ENCODE measurements at regions not wholly inside any gene's neighbourhood (a gene's known extent, or its start where the extent isn't known, plus 50 kb on each side); places are given as distances from the start of the nearest gene placed in this dataset.

GRCh38 chr13:84230568-84230967 lies 348.3 kb upstream of the SLITRK1 start (continued):
- TF ChIP-seq CTCF (conservative IDR thresholded peaks at IDR 0.05; ENCODE audit: low read depth in 2 of 2) (no peak), EZH2phosphoT487 (IDR thresholded peaks at IDR 0.05; ENCODE audit: unreplicated experiment) (no peak), REST (IDR thresholded peaks at IDR 0.05; ENCODE audit: unreplicated experiment) (no peak), ZNF114 (CRISPR knock-in tag; IDR thresholded peaks at IDR 0.05) (no peak), EZH2 (IDR thresholded peaks at IDR 0.05; ENCODE audit: low read depth, unreplicated experiment) (no peak)

GRCh38 chr13:84211048-84211447 lies 328.8 kb upstream of the SLITRK1 start:
- Histone ChIP-seq H2AFZ (peak overlapping the region; percentile 64; the same call in 1 of the 2 replicates), H3K27ac (ENCODE audit: low read depth) (no peak overlapping the region), H3K79me2 (replicated peaks; ENCODE audit: insufficient read depth) (no peaks in the 10 kb centered on the region), H3K9me2 (ENCODE audit: insufficient read depth) (no peaks in the 10 kb centered on the region; the same call in 1 of the 2 replicates), H4K20me1 (replicated peaks; ENCODE audit: insufficient read depth) (no peaks in the 10 kb centered on the region), H3F3A (replicated peaks; ENCODE audit: low read depth) (no peaks in the 10 kb centered on the region), H3K4me2 (no peak overlapping the region), H3K4me1 (ENCODE audit: insufficient read depth) (peaks cover 10% of the 10 kb centered on the region), H3K36me3 (ENCODE audit: insufficient read depth) (0 out of 2 replicates have a peak, but pooled peaks cover 3% of the 10 kb centered on the region), H3K4me3 (no peak overlapping the region), H3K27me3 (ENCODE audit: insufficient read depth) (no peaks in the 10 kb centered on the region)
- Mint-ChIP-seq H3K27ac (no peak overlapping the region), H3K4me3 (no peak overlapping the region), H3K27me3 (ENCODE audit: insufficient read depth, low read depth, poor library complexity) (no peaks in the 10 kb centered on the region), H3K36me3 (ENCODE audit: low read depth) (no peaks in the 10 kb centered on the region), H3K4me1 (no peaks in the 10 kb centered on the region), H3K9me3 (no peaks in the 10 kb centered on the region)
- ATAC-seq: no peak
- no peak for TF ChIP-seq ZNF331 (CRISPR knock-in tag; IDR thresholded peaks at IDR 0.05; ENCODE audit: low read depth)
- TF ChIP-seq STAT1 (IDR thresholded peaks at IDR 0.05; ENCODE audit: unreplicated experiment): no peak
- TF ChIP-seq ZNF114 (CRISPR knock-in tag; IDR thresholded peaks at IDR 0.05): no peak
- TF ChIP-seq EZH2phosphoT487 (IDR thresholded peaks at IDR 0.05; ENCODE audit: unreplicated experiment): no peak
- no peak for TF ChIP-seq EZH2 (IDR thresholded peaks at IDR 0.05; ENCODE audit: low read depth, unreplicated experiment)
- no peak for TF ChIP-seq NANOG (IDR thresholded peaks at IDR 0.05; ENCODE audit: borderline replicate concordance)
- no peak for TF ChIP-seq CREB1 (CRISPR knock-in tag; IDR thresholded peaks at IDR 0.05; ENCODE audit: low read depth)
- no peak for TF ChIP-seq ETS1 (IDR thresholded peaks at IDR 0.05)
- no peak for DNase-seq (ENCODE audit: low spot score)
